ENCODE measurements at regions not wholly inside any gene's neighbourhood (a gene's known extent, or its start where the extent isn't known, plus 50 kb on each side); places are given as distances from the start of the nearest gene placed in this dataset.

- Histone ChIP-seq H3K4me1 (ENCODE audit: insufficient read depth, poor library complexity, severe bottlenecking) (no peaks in the 10 kb centered on the region), H3K36me3 (ENCODE audit: low read depth) (no peaks in the 10 kb centered on the region), H3K27me3 (ENCODE audit: insufficient read depth, poor library complexity, severe bottlenecking) (peaks cover 6% of the 10 kb centered on the region), H3K9me3 (ENCODE audit: severe bottlenecking) (no peaks in the 10 kb centered on the region), H3K4me3 (ENCODE audit: severe bottlenecking) (no peak overlapping the region), H3K27ac (ENCODE audit: poor library complexity, severe bottlenecking) (no peak overlapping the region)
- DNase-seq (ENCODE audit: low spot score) (no peak), ATAC-seq (ENCODE audit: low read depth) (peak; percentile 52; the same call in 2 of the 3 replicates)
- no peak for TF ChIP-seq CTCF (IDR thresholded peaks at IDR 0.05; ENCODE audit: poor library complexity, severe bottlenecking)
Measured at GRCh38 chr9:10704720-10705119, 91.9 kb upstream of the PTPRD start.

- Histone ChIP-seq H3K4me3 (ENCODE audit: severe bottlenecking) (no peak overlapping the region), H3K27ac (ENCODE audit: poor library complexity, severe bottlenecking) (no peak overlapping the region), H3K4me1 (ENCODE audit: insufficient read depth, poor library complexity, severe bottlenecking) (no peaks in the 10 kb centered on the region), H3K27me3 (ENCODE audit: insufficient read depth, poor library complexity, severe bottlenecking) (peaks cover 6% of the 10 kb centered on the region), H3K36me3 (ENCODE audit: low read depth) (no peaks in the 10 kb centered on the region), H3K9me3 (ENCODE audit: severe bottlenecking) (no peaks in the 10 kb centered on the region)
- TF ChIP-seq CTCF (IDR thresholded peaks at IDR 0.05; ENCODE audit: poor library complexity, severe bottlenecking) = no peak
- ATAC-seq (ENCODE audit: low read depth) (no peak), DNase-seq (ENCODE audit: low spot score) (no peak)
Measured at GRCh38 chr9:10705383-10705782, 92.6 kb upstream of the PTPRD start.

- no peak overlapping the region for H3K27ac ChIP-seq (ENCODE audit: poor library complexity, severe bottlenecking)
- no peak for ATAC-seq (ENCODE audit: low read depth)
- no peak for TF ChIP-seq CTCF (IDR thresholded peaks at IDR 0.05; ENCODE audit: poor library complexity, severe bottlenecking)
Measured at GRCh38 chr9:10706788-10707187, 94.0 kb upstream of the PTPRD start.

GRCh38 chr9:10721301-10721700 lies 108.5 kb upstream of the PTPRD start:
- Histone ChIP-seq H3K9me3 (ENCODE audit: severe bottlenecking) (no peaks in the 10 kb centered on the region), H3K4me1 (ENCODE audit: insufficient read depth, poor library complexity, severe bottlenecking) (no peaks in the 10 kb centered on the region), H3K36me3 (ENCODE audit: low read depth) (no peaks in the 10 kb centered on the region), H3K27ac (ENCODE audit: poor library complexity, severe bottlenecking) (no peak overlapping the region), H3K27me3 (ENCODE audit: insufficient read depth, poor library complexity, severe bottlenecking) (no peaks in the 10 kb centered on the region), H3K4me3 (ENCODE audit: severe bottlenecking) (no peak overlapping the region)
- no peak for TF ChIP-seq CTCF (IDR thresholded peaks at IDR 0.05; ENCODE audit: poor library complexity, severe bottlenecking)
- no peak for DNase-seq (ENCODE audit: low spot score)
- no peak for ATAC-seq (ENCODE audit: low read depth)

More at GRCh38 chr9:10706788-10707187, 94.0 kb upstream of the PTPRD start:
- Histone ChIP-seq H3K27me3 (ENCODE audit: insufficient read depth, poor library complexity, severe bottlenecking) (peaks cover 6% of the 10 kb centered on the region), H3K4me1 (ENCODE audit: insufficient read depth, poor library complexity, severe bottlenecking) (no peaks in the 10 kb centered on the region), H3K4me3 (ENCODE audit: severe bottlenecking) (no peak overlapping the region), H3K36me3 (ENCODE audit: low read depth) (no peaks in the 10 kb centered on the region), H3K9me3 (ENCODE audit: severe bottlenecking) (no peaks in the 10 kb centered on the region)
- no peak for DNase-seq (ENCODE audit: low spot score)

- DNase-seq (ENCODE audit: low spot score) (no peak), ATAC-seq (ENCODE audit: low read depth) (no peak)
- H3K9me3 ChIP-seq (ENCODE audit: severe bottlenecking) = no peaks in the 10 kb centered on the region
- H3K4me1 ChIP-seq (ENCODE audit: insufficient read depth, poor library complexity, severe bottlenecking) = no peaks in the 10 kb centered on the region
- no peak for TF ChIP-seq CTCF (IDR thresholded peaks at IDR 0.05; ENCODE audit: poor library complexity, severe bottlenecking)
- H3K4me3 ChIP-seq (ENCODE audit: severe bottlenecking) = no peak overlapping the region
- H3K27me3 ChIP-seq (ENCODE audit: insufficient read depth, poor library complexity, severe bottlenecking) = peaks cover 5% of the 10 kb centered on the region
- no peak overlapping the region for H3K27ac ChIP-seq (ENCODE audit: poor library complexity, severe bottlenecking)
- no peaks in the 10 kb centered on the region for H3K36me3 ChIP-seq (ENCODE audit: low read depth)
Measured at GRCh38 chr9:10729213-10729612, 116.4 kb upstream of the PTPRD start.

All from RWPE2 (cell line).